IPS DF 6.9 (cell line): ENCODE measurements at regions not wholly inside any gene's neighbourhood (a gene's known extent, or its start where the extent isn't known, plus 50 kb on each side); places are given as distances from the start of the nearest gene placed in this dataset.

Experiments
- DNase-seq: peaks from one replicate; pipeline ENCODE4 v3.0.0-alpha.2; 2013; ENCODE audit warnings: low read depth, low spot score
- H3K27ac ChIP-seq: one replicate; pipeline ENCODE4 v1.5.1; 2013; ENCODE audit warnings: low read length, control low read depth
- H3K27me3 ChIP-seq: 2 replicates; pipeline ENCODE4 v1.6.1; 2013; ENCODE audit warnings: mild to moderate bottlenecking, low read length; ENCODE audit not compliant: control insufficient read depth, insufficient read depth
- H3K36me3 ChIP-seq: 2 replicates; pipeline ENCODE4 v1.6.1; 2013; ENCODE audit warnings: low read length; ENCODE audit not compliant: control insufficient read depth, insufficient read depth
- H3K4me1 ChIP-seq: 2 replicates; pipeline ENCODE4 v1.6.1; 2013; ENCODE audit warnings: low read length; ENCODE audit not compliant: control insufficient read depth, insufficient read depth
- H3K4me3 ChIP-seq: 2 replicates; pipeline ENCODE4 v1.5.1; 2013; ENCODE audit warnings: mild to moderate bottlenecking, low read length
- H3K9me3 ChIP-seq: 2 replicates; pipeline ENCODE4 v1.6.1; 2013; ENCODE audit warnings: low read length, inconsistent platforms; ENCODE audit not compliant: control insufficient read depth, insufficient read depth
- WGBS: extraction: QIAGEN DNeasy Blood & Tissue Kit; methylation state at CpG from one replicate; pipeline ENCODE4 v1.1.7; 2013; ENCODE audit warnings: mixed read lengths, missing lambda C conversion rate; ENCODE audit not compliant: insufficient read length, insufficient coverage; 5-methylcytosine and 5-hydroxymethylcytosine counted together

GRCh38 chr3:14288833-14289451 is 110.3 kb downstream of the LSM3 start:
- H3K4me3 ChIP-seq = no peak overlapping the region
- DNase-seq = no peak
- H3K27me3 ChIP-seq = no peaks in the 10 kb centered on the region
- WGBS = no CpG with 5 or more reads among the region's 5 CpGs
- H3K9me3 ChIP-seq = no peaks in the 10 kb centered on the region
- no peaks in the 10 kb centered on the region for H3K36me3 ChIP-seq
- peaks cover 7% of the 10 kb centered on the region for H3K4me1 ChIP-seq
- no peak overlapping the region for H3K27ac ChIP-seq

- no peaks in the 10 kb centered on the region for H3K36me3 ChIP-seq
- H3K4me3 ChIP-seq = no peak overlapping the region
- no CpG with 5 or more reads among the region's 7 CpGs for WGBS
- no peaks in the 10 kb centered on the region for H3K27me3 ChIP-seq
- H3K9me3 ChIP-seq = no peaks in the 10 kb centered on the region
- DNase-seq = no peak
- no peak overlapping the region for H3K27ac ChIP-seq
- H3K4me1 ChIP-seq = peaks cover 7% of the 10 kb centered on the region
Observed at GRCh38 chr3:14289590-14290461, 111.2 kb downstream of the LSM3 start.

- Histone ChIP-seq H3K27ac (no peak overlapping the region), H3K9me3 (no peaks in the 10 kb centered on the region), H3K36me3 (no peaks in the 10 kb centered on the region), H3K4me3 (no peak overlapping the region), H3K4me1 (peaks cover 3% of the 10 kb centered on the region; the same call in 1 of the 2 replicates), H3K27me3 (no peaks in the 10 kb centered on the region)
- no peak for DNase-seq
- no CpG with 5 or more reads among the region's 9 CpGs for WGBS
Observed at GRCh38 chr3:14290631-14291385, 111.6 kb upstream of the SLC6A6 start.

- H3K4me3 ChIP-seq = no peak overlapping the region
- WGBS = no CpG with 5 or more reads among the region's 3 CpGs
- no peak overlapping the region for H3K27ac ChIP-seq
- DNase-seq = no peak
- peaks cover 9% of the 10 kb centered on the region for H3K4me1 ChIP-seq
- no peaks in the 10 kb centered on the region for H3K36me3 ChIP-seq
- H3K27me3 ChIP-seq = no peaks in the 10 kb centered on the region; the same call in 1 of the 2 replicates
- no peaks in the 10 kb centered on the region for H3K9me3 ChIP-seq
Observed at GRCh38 chr3:14295037-14295436, 107.4 kb upstream of the SLC6A6 start.

GRCh38 chr3:14295801-14296200 is 106.6 kb upstream of the SLC6A6 start:
- no peaks in the 10 kb centered on the region for H3K9me3 ChIP-seq
- H3K4me3 ChIP-seq = no peak overlapping the region
- peaks cover 7% of the 10 kb centered on the region for H3K4me1 ChIP-seq
- H3K36me3 ChIP-seq = no peaks in the 10 kb centered on the region
- no peaks in the 10 kb centered on the region; the same call in 1 of the 2 replicates for H3K27me3 ChIP-seq
- DNase-seq = no peak
- no CpG with 5 or more reads among the region's 5 CpGs for WGBS
- H3K27ac ChIP-seq = no peak overlapping the region

- WGBS = no CpG with 5 or more reads among the region's 8 CpGs
- H3K4me3 ChIP-seq = no peak overlapping the region
- H3K36me3 ChIP-seq = no peaks in the 10 kb centered on the region
- H3K27ac ChIP-seq = no peak overlapping the region
- H3K4me1 ChIP-seq = peaks cover 5% of the 10 kb centered on the region; the same call in 1 of the 2 replicates
- no peak for DNase-seq
- H3K9me3 ChIP-seq = no peaks in the 10 kb centered on the region
- H3K27me3 ChIP-seq = no peaks in the 10 kb centered on the region; the same call in 1 of the 2 replicates
Observed at GRCh38 chr3:14297305-14297704, 105.1 kb upstream of the SLC6A6 start.

GRCh38 chr3:14297784-14298236 is 104.6 kb upstream of the SLC6A6 start:
- Histone ChIP-seq H3K36me3 (no peaks in the 10 kb centered on the region), H3K27me3 (no peaks in the 10 kb centered on the region; the same call in 1 of the 2 replicates), H3K4me3 (no peak overlapping the region), H3K27ac (no peak overlapping the region), H3K9me3 (no peaks in the 10 kb centered on the region), H3K4me1 (peaks cover 5% of the 10 kb centered on the region; the same call in 1 of the 2 replicates)
- no peak for DNase-seq
- no CpG with 5 or more reads among the region's 37 CpGs for WGBS

GRCh38 chr3:14298442-14298841 is 104.0 kb upstream of the SLC6A6 start:
- H3K9me3 ChIP-seq = no peaks in the 10 kb centered on the region
- no CpG with 5 or more reads among the region's 5 CpGs for WGBS
- peaks cover 5% of the 10 kb centered on the region; the same call in 1 of the 2 replicates for H3K4me1 ChIP-seq
- no peaks in the 10 kb centered on the region for H3K36me3 ChIP-seq
- no peak overlapping the region for H3K27ac ChIP-seq
- H3K27me3 ChIP-seq = no peaks in the 10 kb centered on the region; the same call in 1 of the 2 replicates
- no peak overlapping the region for H3K4me3 ChIP-seq
- DNase-seq = no peak

- Histone ChIP-seq H3K27me3 (no peaks in the 10 kb centered on the region; the same call in 1 of the 2 replicates), H3K36me3 (no peaks in the 10 kb centered on the region), H3K4me1 (peaks cover 5% of the 10 kb centered on the region; the same call in 1 of the 2 replicates), H3K9me3 (no peaks in the 10 kb centered on the region), H3K27ac (no peak overlapping the region), H3K4me3 (no peak overlapping the region)
- no peak for DNase-seq
- no CpG with 5 or more reads among the region's 8 CpGs for WGBS
Observed at GRCh38 chr3:14298991-14299555, 103.3 kb upstream of the SLC6A6 start.

- Histone ChIP-seq H3K36me3 (no peaks in the 10 kb centered on the region), H3K27me3 (no peaks in the 10 kb centered on the region; the same call in 1 of the 2 replicates), H3K9me3 (no peaks in the 10 kb centered on the region), H3K4me1 (peaks cover 7% of the 10 kb centered on the region), H3K27ac (no peak overlapping the region), H3K4me3 (no peak overlapping the region)
- no CpG with 5 or more reads among the region's 5 CpGs for WGBS
- no peak for DNase-seq
Observed at GRCh38 chr3:14299767-14300166, 102.6 kb upstream of the SLC6A6 start.
